HCT116 (cell line): ENCODE measurements at regions not wholly inside any gene's neighbourhood (a gene's known extent, or its start where the extent isn't known, plus 50 kb on each side); places are given as distances from the start of the nearest gene placed in this dataset.

Experiments
- CBX3 ChIP-seq: IDR thresholded peaks from 2 replicates; pipeline ENCODE4 v1.6.1; 2012; ENCODE audit warnings: low read depth
- CEBPB ChIP-seq: IDR thresholded peaks from 2 replicates; pipeline ENCODE4 v1.6.1; 2012; ENCODE audit warnings: low read depth
- JUND ChIP-seq: IDR thresholded peaks from 2 replicates; pipeline ENCODE4 v1.6.1; 2012
- POLR2A ChIP-seq: IDR thresholded peaks from 2 replicates; pipeline ENCODE4 v1.7.0; 2011; ENCODE audit warnings: borderline replicate concordance; ENCODE audit not compliant: insufficient read depth, insufficient read length; ENCODE audit errors: extremely low read depth
- ZNF274 ChIP-seq: fragments of 200-500 bp; sonication (Bioruptor generic); IDR thresholded peaks from 2 replicates; pipeline ENCODE4 v1.6.1; 2014; ENCODE audit warnings: mild to moderate bottlenecking, low read depth, low read length, inconsistent platforms
- TF ChIP-seq, protein P1 (sequence below), 3 experiments: fragments of 200-600 bp in 1 of 3; sonication (generic) in 1 of 3; IDR thresholded peaks in 2 of 3; conservative IDR thresholded peaks in 1 of 3; 2 replicates each; pipeline ENCODE4 v1.5.1; 2012 to 2017; ENCODE audit warnings: low read depth in 2 of 3, low read length in 2 of 3, antibody characterized with exemption in 1 of 3, borderline replicate concordance in 1 of 3, control low read depth in 1 of 3, mild to moderate bottlenecking in 1 of 3, mixed read lengths in 1 of 3, mixed run types in 1 of 3, moderate library complexity in 1 of 3; ENCODE audit not compliant: insufficient read depth in 1 of 3

DNA sequence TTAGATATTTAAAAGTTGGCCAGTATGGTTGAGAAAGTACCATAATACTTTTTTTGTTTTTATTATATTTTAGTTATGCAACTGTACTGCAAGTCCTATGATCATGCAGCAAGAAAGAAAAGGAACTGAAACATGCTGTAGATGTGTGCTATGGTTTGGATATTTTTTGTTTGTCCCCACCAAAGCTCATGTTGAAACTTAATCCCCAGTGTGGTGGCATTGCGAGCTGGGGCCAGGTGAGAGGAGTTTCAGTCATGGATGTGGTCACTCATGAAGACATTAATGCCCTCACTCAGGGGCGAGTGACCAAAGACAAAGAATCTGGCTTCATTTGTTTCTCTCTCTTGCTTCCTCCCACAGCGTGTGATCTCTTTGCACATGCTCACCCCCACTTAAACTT is 393.9 kb downstream of the PAX1 start:
- TF ChIP-seq, protein P1, sequence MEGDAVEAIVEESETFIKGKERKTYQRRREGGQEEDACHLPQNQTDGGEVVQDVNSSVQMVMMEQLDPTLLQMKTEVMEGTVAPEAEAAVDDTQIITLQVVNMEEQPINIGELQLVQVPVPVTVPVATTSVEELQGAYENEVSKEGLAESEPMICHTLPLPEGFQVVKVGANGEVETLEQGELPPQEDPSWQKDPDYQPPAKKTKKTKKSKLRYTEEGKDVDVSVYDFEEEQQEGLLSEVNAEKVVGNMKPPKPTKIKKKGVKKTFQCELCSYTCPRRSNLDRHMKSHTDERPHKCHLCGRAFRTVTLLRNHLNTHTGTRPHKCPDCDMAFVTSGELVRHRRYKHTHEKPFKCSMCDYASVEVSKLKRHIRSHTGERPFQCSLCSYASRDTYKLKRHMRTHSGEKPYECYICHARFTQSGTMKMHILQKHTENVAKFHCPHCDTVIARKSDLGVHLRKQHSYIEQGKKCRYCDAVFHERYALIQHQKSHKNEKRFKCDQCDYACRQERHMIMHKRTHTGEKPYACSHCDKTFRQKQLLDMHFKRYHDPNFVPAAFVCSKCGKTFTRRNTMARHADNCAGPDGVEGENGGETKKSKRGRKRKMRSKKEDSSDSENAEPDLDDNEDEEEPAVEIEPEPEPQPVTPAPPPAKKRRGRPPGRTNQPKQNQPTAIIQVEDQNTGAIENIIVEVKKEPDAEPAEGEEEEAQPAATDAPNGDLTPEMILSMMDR (IDR thresholded peaks at IDR 0.05 in 2 of 3, conservative IDR thresholded peaks at IDR 0.05 in 1 of 3; ENCODE audit: borderline replicate concordance in 1 of 3, insufficient read depth in 1 of 3, low read depth in 2 of 3, low read length in 2 of 3): no peak
- TF ChIP-seq CBX3 (no peak), ZNF274 (no peak), POLR2A (no peak), JUND (no peak), CEBPB (no peak)
